Effector memory CD4-positive, alpha-beta T cell (primary cell): ENCODE measurements at regions not wholly inside any gene's neighbourhood (a gene's known extent, or its start where the extent isn't known, plus 50 kb on each side); places are given as distances from the start of the nearest gene placed in this dataset.

Source experiments
- DNase-seq, 3 donors: peaks; one replicate each; pipeline ENCODE4 v3.0.0-alpha.2; 2020
- H3K27ac ChIP-seq: 2 replicates; pipeline ENCODE4 v1.7.0; 2013; ENCODE audit warnings: mild to moderate bottlenecking, low read length, moderate library complexity; ENCODE audit not compliant: insufficient read depth, poor library complexity, severe bottlenecking
- H3K27me3 ChIP-seq: replicated peaks from 2 replicates; pipeline ENCODE4 v1.7.0; 2013; ENCODE audit warnings: mild to moderate bottlenecking, low read length; ENCODE audit not compliant: insufficient read depth, control insufficient read depth, poor library complexity, severe bottlenecking
- H3K36me3 ChIP-seq: 2 replicates; pipeline ENCODE4 v1.7.0; 2013; ENCODE audit warnings: mild to moderate bottlenecking, low read length, moderate library complexity; ENCODE audit not compliant: control insufficient read depth, insufficient read depth
- H3K4me1 ChIP-seq: 2 replicates; pipeline ENCODE4 v1.7.0; 2013; ENCODE audit warnings: low read length, mild to moderate bottlenecking; ENCODE audit not compliant: control insufficient read depth, insufficient read depth, poor library complexity, severe bottlenecking
- H3K4me3 ChIP-seq: 2 replicates; pipeline ENCODE4 v1.7.0; 2013; ENCODE audit warnings: low read length, low read depth, mild to moderate bottlenecking; ENCODE audit not compliant: insufficient read depth, poor library complexity, severe bottlenecking
- H3K9me3 ChIP-seq: 2 replicates; pipeline ENCODE4 v1.7.0; 2013; ENCODE audit warnings: mild to moderate bottlenecking, low read length, moderate library complexity; ENCODE audit not compliant: control insufficient read depth

- Histone ChIP-seq H3K9me3 (no peaks in the 10 kb centered on the region), H3K4me3 (no peak overlapping the region), H3K27ac (no peak overlapping the region), H3K27me3 (no peaks in the 10 kb centered on the region), H3K36me3 (no peaks in the 10 kb centered on the region), H3K4me1 (peaks cover 12% of the 10 kb centered on the region)
- DNase-seq: no peak
These were observed 223.2 kb downstream of the KTN1 start for GRCh38 chr14:55802986-55803872.

- Histone ChIP-seq H3K36me3 (no peaks in the 10 kb centered on the region), H3K4me3 (no peak overlapping the region), H3K9me3 (no peaks in the 10 kb centered on the region), H3K4me1 (peaks cover 13% of the 10 kb centered on the region), H3K27ac (no peak overlapping the region), H3K27me3 (no peaks in the 10 kb centered on the region)
- no peak for DNase-seq
These were observed 224.0 kb downstream of the KTN1 start for GRCh38 chr14:55803873-55804553.

- Histone ChIP-seq H3K4me1 (peaks cover 13% of the 10 kb centered on the region), H3K27ac (no peak overlapping the region), H3K4me3 (no peak overlapping the region), H3K36me3 (no peaks in the 10 kb centered on the region), H3K27me3 (no peaks in the 10 kb centered on the region), H3K9me3 (no peaks in the 10 kb centered on the region)
- DNase-seq: no peak
These were observed 225.2 kb downstream of the KTN1 start for GRCh38 chr14:55805250-55805649.

GRCh38 chr14:55807053-55807880 lies 227.3 kb downstream of the KTN1 start:
- Histone ChIP-seq H3K27ac (peak overlapping the region; percentile 48), H3K4me3 (no peak overlapping the region), H3K4me1 (peaks cover 13% of the 10 kb centered on the region), H3K36me3 (no peaks in the 10 kb centered on the region), H3K9me3 (no peaks in the 10 kb centered on the region), H3K27me3 (no peaks in the 10 kb centered on the region)
- peak; percentile 66 to 71 (median 71) for DNase-seq

- Histone ChIP-seq H3K36me3 (no peaks in the 10 kb centered on the region), H3K4me3 (no peak overlapping the region), H3K4me1 (peaks cover 13% of the 10 kb centered on the region), H3K27me3 (no peaks in the 10 kb centered on the region), H3K27ac (peak overlapping the region; percentile 48), H3K9me3 (no peaks in the 10 kb centered on the region)
- DNase-seq: no peak
These were observed 227.9 kb downstream of the KTN1 start for GRCh38 chr14:55807881-55808379.

GRCh38 chr14:55813630-55814029 lies 233.6 kb downstream of the KTN1 start:
- Histone ChIP-seq H3K36me3 (no peaks in the 10 kb centered on the region), H3K4me3 (no peak overlapping the region), H3K27me3 (no peaks in the 10 kb centered on the region), H3K4me1 (no peaks in the 10 kb centered on the region), H3K9me3 (no peaks in the 10 kb centered on the region), H3K27ac (no peak overlapping the region)
- DNase-seq: no peak

GRCh38 chr14:55814064-55814463 lies 234.1 kb downstream of the KTN1 start:
- no peaks in the 10 kb centered on the region for H3K4me1 ChIP-seq
- no peak for DNase-seq
- H3K4me3 ChIP-seq: no peak overlapping the region
- H3K9me3 ChIP-seq: no peaks in the 10 kb centered on the region
- H3K27me3 ChIP-seq: no peaks in the 10 kb centered on the region
- no peaks in the 10 kb centered on the region for H3K36me3 ChIP-seq
- no peak overlapping the region for H3K27ac ChIP-seq

- DNase-seq: no peak
- no peak overlapping the region for H3K4me3 ChIP-seq
These were observed 234.9 kb downstream of the KTN1 start for GRCh38 chr14:55814873-55815272.

GRCh38 chr14:55816225-55816624 lies 236.2 kb downstream of the KTN1 start:
- Histone ChIP-seq H3K9me3 (no peaks in the 10 kb centered on the region), H3K27ac (no peak overlapping the region), H3K36me3 (no peaks in the 10 kb centered on the region), H3K4me3 (no peak overlapping the region), H3K4me1 (no peaks in the 10 kb centered on the region), H3K27me3 (no peaks in the 10 kb centered on the region)
- DNase-seq: no peak

More at GRCh38 chr14:55814873-55815272, 234.9 kb downstream of the KTN1 start:
- Histone ChIP-seq H3K4me1 (no peaks in the 10 kb centered on the region), H3K27ac (no peak overlapping the region), H3K9me3 (no peaks in the 10 kb centered on the region), H3K27me3 (no peaks in the 10 kb centered on the region), H3K36me3 (no peaks in the 10 kb centered on the region)
